ENCODE measurements at regions not wholly inside any gene's neighbourhood (a gene's known extent, or its start where the extent isn't known, plus 50 kb on each side); places are given as distances from the start of the nearest gene placed in this dataset.

DNA sequence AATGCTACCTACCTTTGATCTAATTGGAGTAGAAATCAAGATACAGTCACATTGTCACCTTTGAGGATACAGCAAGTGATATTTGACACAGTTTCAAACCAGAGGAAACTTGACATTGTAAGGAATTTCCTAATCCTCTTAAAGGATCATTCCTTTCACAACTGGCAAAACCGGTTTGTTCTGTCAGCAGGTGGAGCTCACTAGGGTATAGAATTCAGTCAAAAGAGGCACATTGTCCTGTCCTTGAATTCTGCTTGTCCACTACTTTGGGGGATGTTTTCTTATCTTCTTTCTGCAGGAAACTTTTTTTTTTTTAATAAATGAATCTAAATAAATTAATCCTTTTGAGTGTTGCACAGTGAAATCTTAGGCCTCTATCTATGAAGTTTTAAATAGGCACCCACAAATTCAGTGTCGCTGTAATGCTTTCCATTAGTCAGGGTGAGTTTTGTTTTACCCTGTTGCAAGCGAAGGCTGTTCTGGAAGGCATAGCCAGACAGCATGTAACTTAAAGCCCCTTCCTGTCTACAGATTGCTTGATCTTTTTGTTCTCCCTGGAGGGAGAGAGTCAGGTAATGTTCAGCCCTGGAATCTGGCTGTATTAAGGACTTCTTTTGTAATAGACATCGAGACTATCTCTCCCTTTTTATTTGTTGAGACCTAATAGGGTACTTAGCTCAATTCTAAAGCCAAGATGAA lies 285.0 kb upstream of the RGS6 start:
- Histone ChIP-seq H3K36me3 (no peaks in the 10 kb centered on the region), H3K9me3 (peaks cover 7% of the 10 kb centered on the region), H3K27me3 (replicated peaks; ENCODE audit: insufficient read depth) (no peaks in the 10 kb centered on the region), H3K4me1 (ENCODE audit: control insufficient read depth in 1 of 2, low read depth in 2 of 2) (peaks cover 8 to 18% of the 10 kb centered on the region in 2 donors), H3K27ac (no peak overlapping the region), H3K4me3 (no peak overlapping the region)
- ATAC-seq (ENCODE audit: insufficient number of reproducible peaks, low FRiP score, low read depth): no peak
- no peak for DNase-seq (ENCODE audit: low spot score)
- TF ChIP-seq, protein P1, sequence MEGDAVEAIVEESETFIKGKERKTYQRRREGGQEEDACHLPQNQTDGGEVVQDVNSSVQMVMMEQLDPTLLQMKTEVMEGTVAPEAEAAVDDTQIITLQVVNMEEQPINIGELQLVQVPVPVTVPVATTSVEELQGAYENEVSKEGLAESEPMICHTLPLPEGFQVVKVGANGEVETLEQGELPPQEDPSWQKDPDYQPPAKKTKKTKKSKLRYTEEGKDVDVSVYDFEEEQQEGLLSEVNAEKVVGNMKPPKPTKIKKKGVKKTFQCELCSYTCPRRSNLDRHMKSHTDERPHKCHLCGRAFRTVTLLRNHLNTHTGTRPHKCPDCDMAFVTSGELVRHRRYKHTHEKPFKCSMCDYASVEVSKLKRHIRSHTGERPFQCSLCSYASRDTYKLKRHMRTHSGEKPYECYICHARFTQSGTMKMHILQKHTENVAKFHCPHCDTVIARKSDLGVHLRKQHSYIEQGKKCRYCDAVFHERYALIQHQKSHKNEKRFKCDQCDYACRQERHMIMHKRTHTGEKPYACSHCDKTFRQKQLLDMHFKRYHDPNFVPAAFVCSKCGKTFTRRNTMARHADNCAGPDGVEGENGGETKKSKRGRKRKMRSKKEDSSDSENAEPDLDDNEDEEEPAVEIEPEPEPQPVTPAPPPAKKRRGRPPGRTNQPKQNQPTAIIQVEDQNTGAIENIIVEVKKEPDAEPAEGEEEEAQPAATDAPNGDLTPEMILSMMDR (IDR thresholded peaks at IDR 0.05): no peak

DNA sequence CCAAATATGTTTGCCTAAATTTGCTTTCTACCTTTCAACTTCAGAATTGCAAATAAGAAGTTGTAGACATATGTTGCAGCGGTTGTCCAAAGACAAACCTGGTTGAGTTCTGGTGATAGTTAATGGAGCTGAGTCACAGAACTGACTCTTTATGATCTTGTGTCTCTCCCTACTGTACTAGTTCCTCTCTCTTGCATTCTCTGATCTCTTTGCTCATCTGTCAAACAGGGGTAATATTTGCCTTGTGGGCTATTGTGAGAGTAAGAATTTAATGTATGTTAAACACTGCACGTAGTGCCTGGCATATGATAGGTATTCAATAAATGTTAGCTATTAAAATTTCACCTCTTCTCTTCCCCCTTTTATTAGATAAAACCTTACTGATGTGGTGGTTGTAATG lies 283.5 kb upstream of the RGS6 start:
- no peak for DNase-seq (ENCODE audit: low spot score)
- no peak for ATAC-seq (ENCODE audit: insufficient number of reproducible peaks, low FRiP score, low read depth)
- Histone ChIP-seq H3K36me3 (no peaks in the 10 kb centered on the region), H3K4me1 (ENCODE audit: control insufficient read depth in 1 of 2, low read depth in 2 of 2) (peaks cover 8 to 22% of the 10 kb centered on the region in 2 donors), H3K9me3 (peaks cover 10% of the 10 kb centered on the region), H3K27me3 (replicated peaks; ENCODE audit: insufficient read depth) (no peaks in the 10 kb centered on the region), H3K27ac (no peak overlapping the region), H3K4me3 (no peak overlapping the region)
- TF ChIP-seq, protein P1 (IDR thresholded peaks at IDR 0.05): no peak

DNA sequence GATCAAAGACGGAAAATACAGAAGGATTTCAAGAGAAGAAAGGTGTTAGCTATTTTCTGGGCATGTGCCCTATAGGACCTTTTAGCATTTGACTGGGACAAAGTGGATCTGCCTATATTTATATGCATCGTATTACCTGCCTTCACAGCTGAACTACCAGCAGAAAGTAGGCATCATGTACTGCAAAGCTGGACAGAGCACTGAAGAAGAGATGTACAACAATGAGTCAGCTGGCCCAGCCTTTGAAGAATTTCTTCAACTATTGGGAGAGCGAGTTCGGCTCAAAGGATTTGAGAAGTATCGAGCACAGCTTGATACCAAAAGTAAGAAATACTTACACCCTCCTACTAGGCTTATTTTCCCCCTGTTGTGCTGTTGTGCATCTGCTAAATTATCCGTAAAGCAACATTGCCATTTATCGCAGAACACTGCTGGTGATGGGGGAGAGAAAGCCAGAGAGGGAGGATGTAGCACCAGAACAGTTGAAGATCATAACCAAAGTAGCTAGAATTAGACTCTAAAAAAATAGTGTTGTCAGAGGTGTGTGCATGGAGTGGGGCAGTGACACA lies 282.0 kb upstream of the RGS6 start:
- Histone ChIP-seq H3K27ac (peak overlapping the region; percentile 57 to 62), H3K4me3 (no peak overlapping the region), H3K9me3 (peaks cover 10% of the 10 kb centered on the region), H3K27me3 (replicated peaks; ENCODE audit: insufficient read depth) (no peaks in the 10 kb centered on the region), H3K36me3 (no peaks in the 10 kb centered on the region), H3K4me1 (ENCODE audit: control insufficient read depth in 1 of 2, low read depth in 2 of 2) (peaks cover 8 to 23% of the 10 kb centered on the region in 2 donors)
- TF ChIP-seq, protein P1 (IDR thresholded peaks at IDR 0.05): no peak
- no peak for DNase-seq (ENCODE audit: low spot score)
- no peak for ATAC-seq (ENCODE audit: insufficient number of reproducible peaks, low FRiP score, low read depth)

DNA sequence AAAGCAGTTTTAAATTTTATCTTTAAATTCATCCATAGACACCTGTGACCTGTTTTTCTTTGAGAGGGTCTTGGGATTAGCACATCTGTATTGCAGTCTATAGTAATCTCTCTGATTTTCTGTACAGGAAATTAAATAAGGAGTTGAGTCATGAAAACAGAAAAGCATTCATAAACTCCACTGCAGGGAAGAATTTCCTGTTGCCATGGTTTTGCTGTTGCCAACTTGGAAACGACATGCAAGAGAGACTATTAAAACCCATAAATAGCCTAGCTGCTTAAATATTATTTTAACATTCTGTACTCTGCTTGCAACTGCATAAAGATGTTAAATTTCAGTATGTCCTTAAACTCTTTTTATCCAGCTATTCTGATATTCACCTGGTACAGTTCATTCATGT lies 281.0 kb upstream of the RGS6 start:
- peaks cover 8 to 31% of the 10 kb centered on the region in 2 donors for H3K4me1 ChIP-seq (ENCODE audit: control insufficient read depth in 1 of 2, low read depth in 2 of 2)
- H3K27ac ChIP-seq: peak overlapping the region; percentile 57 to 62
- TF ChIP-seq, protein P1 (IDR thresholded peaks at IDR 0.05): no peak
- H3K4me3 ChIP-seq: peak overlapping the region; percentile 31
- no peaks in the 10 kb centered on the region for H3K27me3 ChIP-seq (replicated peaks; ENCODE audit: insufficient read depth)
- H3K36me3 ChIP-seq: no peaks in the 10 kb centered on the region
- H3K9me3 ChIP-seq: peaks cover 10% of the 10 kb centered on the region
- peak; percentile 10 for DNase-seq (ENCODE audit: low spot score)
- ATAC-seq (ENCODE audit: insufficient number of reproducible peaks, low FRiP score, low read depth): peak; percentile 96

DNA sequence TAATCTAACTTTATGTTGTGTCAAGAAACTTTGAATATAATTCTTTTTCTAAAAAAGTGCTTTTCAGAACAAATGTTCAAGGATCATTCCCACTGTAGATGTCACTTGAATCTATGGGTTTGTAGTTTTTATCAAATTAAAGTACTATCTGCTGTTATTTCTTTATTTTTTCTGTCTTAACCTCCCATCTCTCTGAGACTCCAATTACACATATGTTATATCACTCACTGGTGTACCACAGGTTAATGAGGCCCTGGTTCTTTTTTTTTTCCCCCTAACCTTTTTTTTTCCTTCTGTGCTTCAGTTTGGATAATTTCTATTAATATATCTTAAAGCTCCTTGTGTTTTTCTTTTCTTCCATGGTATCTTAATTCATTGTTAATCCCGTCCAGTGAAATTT lies 279.9 kb upstream of the RGS6 start:
- H3K27me3 ChIP-seq (replicated peaks; ENCODE audit: insufficient read depth): no peaks in the 10 kb centered on the region
- DNase-seq (ENCODE audit: low spot score) (no peak), ATAC-seq (ENCODE audit: insufficient number of reproducible peaks, low FRiP score, low read depth) (no peak)
- peak overlapping the region; percentile 43 to 62 for H3K27ac ChIP-seq
- H3K4me1 ChIP-seq (ENCODE audit: control insufficient read depth in 1 of 2, low read depth in 2 of 2): peaks cover 12 to 42% of the 10 kb centered on the region in 2 donors
- TF ChIP-seq, protein P1 (IDR thresholded peaks at IDR 0.05): no peak
- H3K36me3 ChIP-seq: no peaks in the 10 kb centered on the region
- H3K4me3 ChIP-seq: no peak overlapping the region
- peaks cover 10% of the 10 kb centered on the region for H3K9me3 ChIP-seq
